Ovary (tissue), 7 donors: ENCODE measurements at regions not wholly inside any gene's neighbourhood (a gene's known extent, or its start where the extent isn't known, plus 50 kb on each side); places are given as distances from the start of the nearest gene placed in this dataset.

Experiments
- DNase-seq, 5 donors: peaks; one replicate each; pipeline ENCODE4 v3.0.0-alpha.2; 2019 to 2020
- H3K27ac ChIP-seq, 2 donors: fragments of 200-600 bp; one replicate each; pipeline versions ENCODE4 v1.5.1 to v1.8.0; 2019 to 2022
- H3K27me3 ChIP-seq: fragments of 200-600 bp; one replicate; pipeline ENCODE4 v1.8.0; 2022
- H3K36me3 ChIP-seq: fragments of 200-600 bp; sonication (generic); one replicate; pipeline ENCODE4 v1.5.1; 2019
- H3K4me1 ChIP-seq: one replicate; pipeline ENCODE4 v1.8.1; 2013; ENCODE audit warnings: mild to moderate bottlenecking, moderate library complexity; ENCODE audit not compliant: insufficient read depth
- H3K4me3 ChIP-seq: fragments of 200-600 bp; sonication (generic); one replicate; pipeline ENCODE4 v1.5.1; 2017
- H3K9me3 ChIP-seq, 2 donors: fragments of 200-600 bp in 1 of 2; sonication (generic) in 1 of 2; one replicate each; pipeline versions ENCODE4 v1.5.1 to v1.8.1; 2013 to 2019; ENCODE audit warnings: mild to moderate bottlenecking in 1 of 2, moderate library complexity in 1 of 2
- CTCF ChIP-seq, 3 donors: fragments of 450-650 bp in 2 of 3; fragments of 200-600 bp in 1 of 3; IDR thresholded peaks; one replicate each; pipeline versions ENCODE4 v1.5.1 to v1.8.0; 2016 to 2022; ENCODE audit warnings: antibody characterized with exemption in 3 of 3, mild to moderate bottlenecking in 1 of 3
- EP300 ChIP-seq: sonication (generic); formaldehyde crosslinking; IDR thresholded peaks from one replicate; pipeline ENCODE4 v1.6.1; 2017; ENCODE audit warnings: antibody characterized with exemption
- POLR2A ChIP-seq: fragments of 450-650 bp; IDR thresholded peaks from one replicate; pipeline ENCODE4 v1.6.1; 2017; ENCODE audit warnings: antibody characterized with exemption, mild to moderate bottlenecking, moderate library complexity
- WGBS, 3 donors: extraction: QIAGEN DNeasy Blood & Tissue Kit in 1 of 3; methylation state at CpG; one replicate each; pipeline versions ENCODE4 v1.1.5 to v1.1.7; 2013 to 2017; 5-methylcytosine and 5-hydroxymethylcytosine counted together
- intact Hi-C, 4 donors: fragments of 100-400 bp; cut with DNase I; formaldehyde crosslinking; loops; one replicate each; pipeline versions ENCODE4 v1.11.0 to v1.15.1; 2022 to 2023
- donor health status: DM: no; HTN: no; CAD: no; lungs with moderate emphysema.
- donor health status: DM: no; HTN: no; CAD: no.
- donor health status: Bipolar disorder and iron deficiency.
- donor health status: DM: no; HTN: no; CAD: no.
- donor health status: DM: yes; HTN: yes; CAD: no.

DNA sequence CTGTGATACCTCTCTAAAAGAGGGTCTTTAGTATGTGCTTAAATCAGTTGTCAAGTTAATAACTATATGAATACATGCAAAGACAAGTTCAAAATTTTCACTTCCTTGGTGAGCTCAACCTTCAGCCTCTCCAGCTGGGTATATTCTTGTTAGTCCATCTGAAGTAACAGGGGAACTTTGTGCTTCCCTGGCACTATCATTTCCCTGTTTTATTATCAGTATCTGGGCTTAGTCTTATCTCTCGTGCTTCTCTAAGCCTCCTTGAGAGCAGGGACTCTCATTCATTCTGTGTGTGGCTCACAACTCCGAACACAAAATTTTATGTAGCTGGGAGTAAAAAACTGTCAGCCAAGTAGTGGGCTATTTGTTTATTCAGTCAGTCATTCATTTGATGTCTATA is 175.9 kb upstream of the MAP3K1 start:
- Histone ChIP-seq H3K4me1 (no peaks in the 10 kb centered on the region), H3K4me3 (no peak overlapping the region), H3K27ac (no peak overlapping the region), H3K36me3 (no peaks in the 10 kb centered on the region), H3K27me3 (no peaks in the 10 kb centered on the region), H3K9me3 (no peaks in the 10 kb centered on the region)
- TF ChIP-seq CTCF (IDR thresholded peaks at IDR 0.05) (no peak), EP300 (no peak), POLR2A (no peak)
- DNase-seq: no peak
- intact Hi-C loops: no loop called here
- 74 to 86% (median 83%) methylated on average over 2 of the region's 2 CpGs for WGBS, 3 donors

DNA sequence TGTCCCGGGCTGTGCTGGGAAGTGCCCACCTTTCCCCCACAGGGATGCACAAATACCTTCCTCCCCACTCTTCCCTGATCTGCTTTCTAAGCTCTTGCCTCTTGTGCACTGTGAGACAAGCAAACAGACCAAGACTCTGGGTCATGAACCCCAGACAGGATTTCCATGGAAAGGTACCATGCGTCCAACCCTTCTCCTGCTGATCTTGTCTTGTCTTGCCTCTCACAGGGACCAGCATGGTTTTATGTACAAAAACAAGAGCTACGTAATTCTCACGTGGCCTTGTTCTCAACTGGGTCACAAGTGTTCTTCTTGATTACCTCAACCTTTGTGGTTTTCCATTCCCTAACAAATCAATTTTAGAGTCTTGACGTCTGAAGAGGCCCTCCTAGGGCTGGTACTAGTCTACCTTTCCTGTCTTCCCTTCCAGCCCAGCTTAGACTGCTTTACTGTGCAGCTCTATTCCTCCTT is 176.5 kb upstream of the MAP3K1 start:
- WGBS, 3 donors: 92 to 96% (median 92%) methylated on average over 5 of the region's 5 CpGs
- Histone ChIP-seq H3K4me1 (no peaks in the 10 kb centered on the region), H3K4me3 (no peak overlapping the region), H3K27ac (no peak overlapping the region), H3K9me3 (no peaks in the 10 kb centered on the region), H3K27me3 (no peaks in the 10 kb centered on the region), H3K36me3 (no peaks in the 10 kb centered on the region)
- intact Hi-C loops: no loop called here
- TF ChIP-seq POLR2A (no peak), CTCF (IDR thresholded peaks at IDR 0.05) (no peak), EP300 (no peak)
- no peak for DNase-seq

DNA sequence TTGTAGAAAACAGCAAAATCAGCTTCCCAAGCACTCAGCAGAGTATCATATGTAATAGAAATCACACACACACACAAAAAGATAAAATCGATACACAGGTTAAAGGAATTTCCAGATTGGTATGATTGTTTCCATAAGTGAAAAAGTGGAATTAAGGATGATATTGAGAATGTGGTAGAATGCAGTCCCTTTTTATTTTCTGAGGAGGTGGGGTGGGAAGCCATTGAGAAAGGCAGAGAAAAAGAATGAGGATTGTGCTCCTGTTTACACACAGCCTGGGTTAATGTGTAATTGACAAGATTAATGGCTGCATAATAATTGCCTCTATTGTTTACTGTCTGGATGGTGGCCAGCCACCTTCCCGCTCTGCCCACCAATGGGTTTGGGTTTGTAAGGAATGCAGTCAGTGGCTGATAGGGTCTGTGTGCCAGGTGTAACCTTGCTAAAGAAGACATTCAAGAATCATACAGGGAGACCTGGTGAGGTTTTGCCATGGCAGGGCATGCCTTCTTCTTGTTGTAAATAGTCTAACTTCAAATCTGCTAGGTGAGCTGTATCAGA is 177.2 kb upstream of the MAP3K1 start:
- intact Hi-C loops: no loop called here
- no peak for TF ChIP-seq EP300
- no peak for TF ChIP-seq POLR2A
- no peak for TF ChIP-seq CTCF (IDR thresholded peaks at IDR 0.05)
- H3K27me3 ChIP-seq: no peaks in the 10 kb centered on the region
- no peak overlapping the region for H3K4me3 ChIP-seq
- no peak for DNase-seq
- WGBS, 3 donors: 77 to 88% (median 85%) methylated on average over 2 of the region's 2 CpGs
- H3K27ac ChIP-seq: no peak overlapping the region
- H3K9me3 ChIP-seq: no peaks in the 10 kb centered on the region
- H3K4me1 ChIP-seq: no peaks in the 10 kb centered on the region
- H3K36me3 ChIP-seq: no peaks in the 10 kb centered on the region

DNA sequence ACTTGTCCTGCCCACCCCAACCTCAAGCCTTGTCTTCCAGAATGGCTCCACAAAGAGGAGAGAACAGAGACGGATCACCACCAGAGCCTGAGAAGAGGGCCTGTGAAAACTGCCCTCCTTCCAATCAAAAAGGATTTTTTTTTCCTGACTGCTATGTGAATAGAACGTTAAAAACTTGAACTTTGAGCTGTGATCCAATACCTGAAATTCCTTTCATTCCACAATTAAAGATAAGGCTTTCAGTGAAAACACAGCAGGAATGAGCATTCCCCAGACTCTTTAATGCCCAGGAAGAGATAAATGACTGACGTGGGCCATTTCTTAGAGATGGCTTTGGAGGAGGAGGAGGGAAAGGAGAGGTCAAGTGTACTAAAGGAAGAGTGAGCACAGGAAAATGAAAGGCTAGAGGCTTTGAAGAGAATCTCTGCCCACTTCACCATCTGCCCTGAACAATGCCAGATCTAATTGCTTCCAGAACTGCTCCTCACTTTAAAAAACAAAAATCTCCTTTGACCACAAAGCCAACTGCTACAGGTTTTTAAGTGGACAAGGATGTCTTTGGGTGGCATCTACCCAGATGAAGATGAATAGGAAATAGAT is 177.9 kb upstream of the MAP3K1 start:
- no peaks in the 10 kb centered on the region for H3K9me3 ChIP-seq
- intact Hi-C loops: no loop called here
- no peaks in the 10 kb centered on the region for H3K4me1 ChIP-seq
- TF ChIP-seq EP300: no peak
- TF ChIP-seq CTCF (IDR thresholded peaks at IDR 0.05): no peak
- no peak for TF ChIP-seq POLR2A
- WGBS, 3 donors: 14 to 31% (median 31%) methylated on average over 3 of the region's 3 CpGs
- DNase-seq: no peak
- no peaks in the 10 kb centered on the region for H3K27me3 ChIP-seq
- no peak overlapping the region for H3K27ac ChIP-seq
- no peak overlapping the region for H3K4me3 ChIP-seq
- no peaks in the 10 kb centered on the region for H3K36me3 ChIP-seq
